Esophagus squamous epithelium (tissue), 4 donors: ENCODE measurements at regions not wholly inside any gene's neighbourhood (a gene's known extent, or its start where the extent isn't known, plus 50 kb on each side); places are given as distances from the start of the nearest gene placed in this dataset.

Experiments used
- POLR2A ChIP-seq, 4 donors: fragments of 450-650 bp; IDR thresholded peaks; one replicate each; pipeline ENCODE4 v1.6.1; 2017; ENCODE audit warnings: antibody characterized with exemption in 4 of 4, mild to moderate bottlenecking in 4 of 4, moderate library complexity in 3 of 4
- TF ChIP-seq, protein P1 (sequence below), 6 experiments: fragments of 450-650 bp in 4 of 6; fragments of 200-600 bp in 2 of 6; sonication (generic) in 2 of 6; IDR thresholded peaks; one replicate each; pipeline ENCODE4 v1.5.1; 2016 to 2019; ENCODE audit warnings: antibody characterized with exemption in 6 of 6, mild to moderate bottlenecking in 4 of 6, moderate library complexity in 4 of 6

DNA sequence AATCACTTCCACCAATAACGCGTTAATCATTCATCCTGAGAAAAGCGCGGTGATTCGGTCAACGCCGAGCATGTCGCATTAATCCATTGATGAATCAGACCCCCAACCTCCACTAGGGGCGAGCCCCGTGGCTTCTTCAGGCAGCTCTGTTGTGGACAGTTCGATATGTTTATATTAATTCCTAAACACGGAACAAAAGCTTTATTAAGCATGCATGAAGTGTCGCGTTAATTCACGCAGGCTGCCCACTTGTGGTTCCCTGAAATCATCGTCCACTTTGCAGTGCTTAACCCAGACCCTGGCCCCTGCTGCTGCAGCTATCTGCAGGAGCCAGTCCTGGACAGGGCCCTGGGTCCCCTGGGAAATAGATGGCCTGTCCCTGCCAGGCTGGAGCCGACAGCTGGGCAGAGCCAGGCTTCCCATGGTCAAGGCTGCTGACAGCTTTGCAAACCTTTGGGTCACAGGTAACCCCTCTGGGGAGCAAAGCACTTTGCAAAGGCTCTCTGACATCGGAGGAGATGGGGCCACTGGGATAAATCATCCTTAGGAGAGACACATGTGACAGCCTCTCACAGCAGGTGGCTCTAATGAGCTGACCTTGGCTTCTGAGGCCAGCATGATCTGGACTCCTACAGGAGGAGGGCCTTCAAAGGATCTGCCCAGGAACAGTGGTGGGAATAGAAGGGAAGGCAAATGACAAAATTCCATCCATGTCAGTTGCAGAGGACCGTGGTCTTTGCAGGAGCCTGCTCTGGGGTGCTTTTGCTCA lies 137.0 kb upstream of the AJAP1 start:
- no peak for TF ChIP-seq POLR2A (IDR thresholded peaks at IDR 0.05)
- TF ChIP-seq, protein P1, sequence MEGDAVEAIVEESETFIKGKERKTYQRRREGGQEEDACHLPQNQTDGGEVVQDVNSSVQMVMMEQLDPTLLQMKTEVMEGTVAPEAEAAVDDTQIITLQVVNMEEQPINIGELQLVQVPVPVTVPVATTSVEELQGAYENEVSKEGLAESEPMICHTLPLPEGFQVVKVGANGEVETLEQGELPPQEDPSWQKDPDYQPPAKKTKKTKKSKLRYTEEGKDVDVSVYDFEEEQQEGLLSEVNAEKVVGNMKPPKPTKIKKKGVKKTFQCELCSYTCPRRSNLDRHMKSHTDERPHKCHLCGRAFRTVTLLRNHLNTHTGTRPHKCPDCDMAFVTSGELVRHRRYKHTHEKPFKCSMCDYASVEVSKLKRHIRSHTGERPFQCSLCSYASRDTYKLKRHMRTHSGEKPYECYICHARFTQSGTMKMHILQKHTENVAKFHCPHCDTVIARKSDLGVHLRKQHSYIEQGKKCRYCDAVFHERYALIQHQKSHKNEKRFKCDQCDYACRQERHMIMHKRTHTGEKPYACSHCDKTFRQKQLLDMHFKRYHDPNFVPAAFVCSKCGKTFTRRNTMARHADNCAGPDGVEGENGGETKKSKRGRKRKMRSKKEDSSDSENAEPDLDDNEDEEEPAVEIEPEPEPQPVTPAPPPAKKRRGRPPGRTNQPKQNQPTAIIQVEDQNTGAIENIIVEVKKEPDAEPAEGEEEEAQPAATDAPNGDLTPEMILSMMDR (IDR thresholded peaks at IDR 0.05) = no peak
